Amniotic stem cell (primary cell): ENCODE measurements at regions not wholly inside any gene's neighbourhood (a gene's known extent, or its start where the extent isn't known, plus 50 kb on each side); places are given as distances from the start of the nearest gene placed in this dataset.

Experiments
- DNase-seq: peaks from one replicate; lab custom pipeline; 2025; lab: John Stamatoyannopoulos, UW

- DNase-seq: no peak
Measured at GRCh38 chr1:88376421-88376820, 307.7 kb upstream of the PKN2 start.

- no peak for DNase-seq
Measured at GRCh38 chr1:88378560-88378959, 305.5 kb upstream of the PKN2 start.

- DNase-seq: no peak
Measured at GRCh38 chr1:88394958-88395357, 289.1 kb upstream of the PKN2 start.

- DNase-seq: no peak
Measured at GRCh38 chr1:88398338-88398737, 285.7 kb upstream of the PKN2 start.

- no peak for DNase-seq
Measured at GRCh38 chr1:88399690-88400089, 284.4 kb upstream of the PKN2 start.

GRCh38 chr1:88401313-88401712, 282.8 kb upstream of the PKN2 start:
- DNase-seq: no peak

GRCh38 chr1:88404582-88404981, 279.5 kb upstream of the PKN2 start:
- DNase-seq: no peak

GRCh38 chr1:88407248-88407647, 276.8 kb upstream of the PKN2 start:
- DNase-seq: no peak

- DNase-seq: no peak
Measured at GRCh38 chr1:88421997-88422396, 262.1 kb upstream of the PKN2 start.

GRCh38 chr1:88433556-88433955, 250.5 kb upstream of the PKN2 start:
- no peak for DNase-seq

- no peak for DNase-seq
Measured at GRCh38 chr1:88434836-88435235, 249.2 kb upstream of the PKN2 start.

GRCh38 chr1:88441022-88441421, 243.1 kb upstream of the PKN2 start:
- DNase-seq: no peak

GRCh38 chr1:88451856-88452255, 232.2 kb upstream of the PKN2 start:
- DNase-seq: no peak

- no peak for DNase-seq
Measured at GRCh38 chr1:88453295-88453694, 230.8 kb upstream of the PKN2 start.

GRCh38 chr1:88454781-88455180, 229.3 kb upstream of the PKN2 start:
- DNase-seq: no peak

GRCh38 chr1:88455621-88456256, 228.3 kb upstream of the PKN2 start:
- no peak for DNase-seq

- DNase-seq: no peak
Measured at GRCh38 chr1:88457197-88457596, 226.9 kb upstream of the PKN2 start.

- DNase-seq: no peak
Measured at GRCh38 chr1:88461007-88461406, 223.1 kb upstream of the PKN2 start.

- DNase-seq: no peak
Measured at GRCh38 chr1:88462096-88462487, 222.0 kb upstream of the PKN2 start.

GRCh38 chr1:88462488-88463261, 221.4 kb upstream of the PKN2 start:
- DNase-seq: no peak

GRCh38 chr1:88463401-88463985, 220.6 kb upstream of the PKN2 start:
- DNase-seq: no peak

GRCh38 chr1:88466011-88466410, 218.1 kb upstream of the PKN2 start:
- DNase-seq: no peak

- no peak for DNase-seq
Measured at GRCh38 chr1:88466899-88467580, 217.0 kb upstream of the PKN2 start.
